RWPE2 (cell line): ENCODE measurements at regions not wholly inside any gene's neighbourhood (a gene's known extent, or its start where the extent isn't known, plus 50 kb on each side); places are given as distances from the start of the nearest gene placed in this dataset.

ENCODE experiments used
- ATAC-seq: fragments of 200-7000 bp; cut with Tn5 transposase; 3 replicates; pipeline ENCODE4 v1.9.1; 2021; ENCODE audit warnings: low read depth
- DNase-seq: peaks from one replicate; pipeline ENCODE4 v3.0.0-alpha.2; 2020; ENCODE audit warnings: low spot score
- H3K27ac ChIP-seq: fragments of 450-650 bp; 2 replicates; pipeline ENCODE4 v1.5.1; 2017; ENCODE audit warnings: mild to moderate bottlenecking; ENCODE audit not compliant: poor library complexity, severe bottlenecking
- H3K27me3 ChIP-seq: fragments of 250-450 bp; sonication (Bioruptor Pico); 2 replicates; pipeline ENCODE4 v1.5.1; 2021; ENCODE audit warnings: mild to moderate bottlenecking, moderate library complexity; ENCODE audit not compliant: insufficient read depth, poor library complexity, severe bottlenecking
- H3K36me3 ChIP-seq: fragments of 250-450 bp; sonication (Bioruptor Pico); 2 replicates; pipeline ENCODE4 v1.5.1; 2020; ENCODE audit warnings: low read depth, mild to moderate bottlenecking, moderate library complexity
- H3K4me1 ChIP-seq: fragments of 250-450 bp; sonication (Bioruptor Pico); 2 replicates; pipeline ENCODE4 v1.5.1; 2021; ENCODE audit warnings: mild to moderate bottlenecking, moderate library complexity; ENCODE audit not compliant: insufficient read depth, poor library complexity, severe bottlenecking
- H3K4me3 ChIP-seq: fragments of 250-450 bp; sonication (Bioruptor Pico); 2 replicates; pipeline ENCODE4 v1.5.1; 2021; ENCODE audit warnings: mild to moderate bottlenecking, moderate library complexity; ENCODE audit not compliant: severe bottlenecking
- H3K9me3 ChIP-seq: fragments of 250-450 bp; sonication (Bioruptor Pico); 2 replicates; pipeline ENCODE4 v1.5.1; 2021; ENCODE audit warnings: mild to moderate bottlenecking, moderate library complexity; ENCODE audit not compliant: severe bottlenecking
- TF ChIP-seq, protein P1 (sequence below): fragments of 450-650 bp; IDR thresholded peaks from one replicate; pipeline ENCODE4 v1.5.1; 2017; ENCODE audit warnings: mild to moderate bottlenecking, moderate library complexity; ENCODE audit not compliant: poor library complexity, severe bottlenecking

DNA sequence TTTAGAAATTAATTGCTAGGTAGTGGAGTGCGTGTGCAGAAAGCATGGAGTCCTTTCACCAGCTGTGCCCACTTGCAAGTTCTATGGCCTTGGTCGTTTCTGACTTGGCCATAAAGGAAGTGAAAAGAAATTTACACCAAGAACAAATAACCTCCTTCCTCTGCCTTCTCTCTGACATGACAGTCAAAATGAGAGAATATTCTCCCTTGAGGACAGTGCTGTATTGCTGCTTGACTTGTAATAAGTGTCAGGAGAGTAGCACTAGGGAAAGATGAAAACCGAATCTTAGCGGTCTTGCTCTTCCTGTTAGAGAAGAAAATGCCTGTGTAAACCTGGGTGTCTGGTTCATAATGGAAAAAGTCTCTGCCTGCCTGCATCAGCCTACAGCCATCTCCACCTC lies 333.1 kb upstream of the RAG2 start:
- TF ChIP-seq, protein P1, sequence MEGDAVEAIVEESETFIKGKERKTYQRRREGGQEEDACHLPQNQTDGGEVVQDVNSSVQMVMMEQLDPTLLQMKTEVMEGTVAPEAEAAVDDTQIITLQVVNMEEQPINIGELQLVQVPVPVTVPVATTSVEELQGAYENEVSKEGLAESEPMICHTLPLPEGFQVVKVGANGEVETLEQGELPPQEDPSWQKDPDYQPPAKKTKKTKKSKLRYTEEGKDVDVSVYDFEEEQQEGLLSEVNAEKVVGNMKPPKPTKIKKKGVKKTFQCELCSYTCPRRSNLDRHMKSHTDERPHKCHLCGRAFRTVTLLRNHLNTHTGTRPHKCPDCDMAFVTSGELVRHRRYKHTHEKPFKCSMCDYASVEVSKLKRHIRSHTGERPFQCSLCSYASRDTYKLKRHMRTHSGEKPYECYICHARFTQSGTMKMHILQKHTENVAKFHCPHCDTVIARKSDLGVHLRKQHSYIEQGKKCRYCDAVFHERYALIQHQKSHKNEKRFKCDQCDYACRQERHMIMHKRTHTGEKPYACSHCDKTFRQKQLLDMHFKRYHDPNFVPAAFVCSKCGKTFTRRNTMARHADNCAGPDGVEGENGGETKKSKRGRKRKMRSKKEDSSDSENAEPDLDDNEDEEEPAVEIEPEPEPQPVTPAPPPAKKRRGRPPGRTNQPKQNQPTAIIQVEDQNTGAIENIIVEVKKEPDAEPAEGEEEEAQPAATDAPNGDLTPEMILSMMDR: no peak
- H3K27me3 ChIP-seq: peaks cover 4% of the 10 kb centered on the region
- no peaks in the 10 kb centered on the region for H3K9me3 ChIP-seq
- ATAC-seq (no peak), DNase-seq (no peak)
- H3K4me3 ChIP-seq: no peak overlapping the region
- H3K4me1 ChIP-seq: no peaks in the 10 kb centered on the region
- H3K36me3 ChIP-seq: no peaks in the 10 kb centered on the region
- no peak overlapping the region for H3K27ac ChIP-seq

DNA sequence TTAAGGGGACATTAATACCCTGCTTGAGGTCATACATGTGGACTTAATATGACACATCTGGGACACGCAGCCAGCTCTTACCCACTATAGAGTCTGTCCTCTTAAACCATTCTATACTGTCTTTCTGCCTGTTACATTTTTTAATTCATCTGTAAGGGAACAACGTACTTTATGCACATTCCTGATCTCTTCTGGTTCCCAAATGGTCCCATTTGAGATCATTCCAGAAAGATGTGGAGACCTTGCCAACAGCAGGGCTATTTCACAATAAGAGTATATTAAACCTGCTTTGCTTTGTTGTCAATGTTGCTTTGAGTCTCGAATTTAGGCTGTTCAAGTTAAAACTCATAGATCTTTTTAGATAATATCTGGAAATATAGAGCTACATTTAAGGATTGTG lies 332.2 kb upstream of the RAG2 start:
- Histone ChIP-seq H3K27ac (no peak overlapping the region), H3K36me3 (no peaks in the 10 kb centered on the region), H3K4me3 (no peak overlapping the region), H3K9me3 (no peaks in the 10 kb centered on the region), H3K27me3 (peaks cover under 1% of the 10 kb centered on the region), H3K4me1 (no peaks in the 10 kb centered on the region)
- DNase-seq (no peak), ATAC-seq (no peak)
- TF ChIP-seq, protein P1: no peak

DNA sequence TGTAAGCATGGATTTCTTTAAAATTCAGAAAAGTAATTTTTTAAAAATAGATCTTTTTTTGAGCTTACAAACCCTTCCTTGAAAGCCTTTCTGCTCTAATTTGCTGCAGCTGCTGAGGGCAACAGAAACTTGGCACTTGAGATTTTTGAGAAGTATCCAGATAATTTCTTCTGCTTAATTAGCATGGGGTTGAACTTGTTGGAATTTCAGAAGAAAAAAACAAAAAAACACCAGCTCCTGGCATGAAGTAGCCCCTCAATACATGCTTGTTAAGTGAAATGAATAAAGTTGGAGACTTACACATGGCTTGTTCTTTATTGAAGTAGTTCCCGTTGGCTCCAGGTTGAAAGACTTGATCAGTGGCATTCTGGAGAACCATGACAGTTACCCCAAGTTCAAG lies 331.4 kb upstream of the RAG2 start:
- Histone ChIP-seq H3K4me1 (no peaks in the 10 kb centered on the region), H3K27ac (no peak overlapping the region), H3K4me3 (no peak overlapping the region), H3K27me3 (no peaks in the 10 kb centered on the region), H3K36me3 (no peaks in the 10 kb centered on the region), H3K9me3 (no peaks in the 10 kb centered on the region)
- ATAC-seq: no peak
- TF ChIP-seq, protein P1: no peak
- no peak for DNase-seq

DNA sequence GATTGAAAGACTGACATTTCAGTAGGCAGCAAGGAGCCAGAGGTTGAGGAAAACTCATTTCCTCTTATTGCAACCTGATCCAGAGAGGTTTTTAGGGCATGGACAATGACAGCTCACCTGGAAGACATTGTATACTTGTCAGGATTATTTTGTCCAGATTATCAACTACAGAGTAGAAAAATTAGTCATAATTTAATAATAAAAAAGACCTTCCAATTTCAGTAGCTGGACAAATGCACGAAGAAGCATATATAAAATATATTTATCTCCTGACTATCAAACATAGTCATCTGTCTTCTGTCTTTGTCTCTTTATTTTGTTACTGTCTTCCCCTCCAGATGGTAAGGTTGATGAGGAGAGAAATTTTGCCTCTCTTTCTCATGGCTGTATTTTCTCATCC lies 330.6 kb upstream of the RAG2 start:
- H3K27ac ChIP-seq: no peak overlapping the region
- no peaks in the 10 kb centered on the region for H3K9me3 ChIP-seq
- no peak for ATAC-seq
- no peaks in the 10 kb centered on the region for H3K4me1 ChIP-seq
- DNase-seq: no peak
- no peaks in the 10 kb centered on the region for H3K27me3 ChIP-seq
- H3K36me3 ChIP-seq: no peaks in the 10 kb centered on the region
- no peak overlapping the region for H3K4me3 ChIP-seq
- TF ChIP-seq, protein P1: no peak

DNA sequence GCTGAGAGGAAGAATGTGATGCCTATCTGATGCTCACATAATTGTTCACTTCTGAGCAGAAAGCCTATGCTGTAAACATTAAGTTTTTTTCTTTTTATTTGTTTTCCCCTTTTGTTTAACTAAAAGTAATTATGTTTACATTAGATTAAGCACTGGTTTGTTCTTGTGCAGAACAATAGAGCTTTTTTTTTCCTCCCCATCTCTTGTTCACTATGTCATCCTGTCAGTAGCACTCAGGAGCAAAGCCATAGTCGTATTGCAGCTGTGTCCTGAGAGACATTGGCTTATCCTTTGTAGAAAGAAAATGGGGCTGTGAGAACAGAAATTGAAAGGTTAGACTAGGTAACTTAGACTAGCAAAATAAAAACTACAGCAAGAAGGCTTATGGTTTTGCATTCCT lies 301.8 kb upstream of the RAG2 start:
- TF ChIP-seq, protein P1: no peak
- H3K36me3 ChIP-seq: no peaks in the 10 kb centered on the region
- H3K27ac ChIP-seq: no peak overlapping the region
- no peak for ATAC-seq
- DNase-seq: no peak
- H3K4me1 ChIP-seq: no peaks in the 10 kb centered on the region
- no peak overlapping the region for H3K4me3 ChIP-seq
- no peaks in the 10 kb centered on the region for H3K9me3 ChIP-seq
- H3K27me3 ChIP-seq: peaks cover 10% of the 10 kb centered on the region
